ENCODE measurements at regions not wholly inside any gene's neighbourhood (a gene's known extent, or its start where the extent isn't known, plus 50 kb on each side); places are given as distances from the start of the nearest gene placed in this dataset.
"Not testable (repeated sequence)": the region's sequence is repeated elsewhere in the genome, so short reads cannot be mapped to it uniquely, and the experiment has no call there.

DNA sequence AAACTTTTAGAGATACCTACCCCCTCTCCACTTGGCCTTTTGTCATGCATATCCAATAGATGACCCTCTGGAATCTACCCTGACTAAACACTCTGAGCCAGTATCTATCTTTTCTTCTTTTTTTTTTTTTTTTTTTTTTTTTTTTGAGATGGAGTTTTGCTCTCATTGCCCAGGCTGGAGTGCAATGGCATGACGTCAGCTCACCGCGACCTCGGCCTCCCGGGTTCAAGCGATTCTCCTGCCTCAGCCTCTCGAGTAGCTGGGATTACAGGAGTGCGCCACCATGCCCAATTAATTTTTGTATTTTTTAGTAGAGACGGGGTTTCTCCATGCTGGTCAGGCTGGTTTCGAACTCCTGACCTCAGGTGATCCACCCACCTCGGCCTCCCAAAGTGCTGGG lies 50.8 kb upstream of the GRIN2B start:
- ATAC-seq; H3K4me3 Mint-ChIP-seq; H3K27ac Mint-ChIP-seq; POLR2A ChIA-PET; H3K4me1 Mint-ChIP-seq (ENCODE audit: low read depth); H3K27me3 Mint-ChIP-seq (ENCODE audit: low read depth); H3K36me3 Mint-ChIP-seq (ENCODE audit: low read depth); H3K9me3 Mint-ChIP-seq (ENCODE audit: insufficient read depth); CTCF ChIA-PET; DNase-seq: not testable (repeated sequence)

- ATAC-seq (no peak), DNase-seq (no peak)
- H3K27ac Mint-ChIP-seq = no peak overlapping the region
- H3K36me3 Mint-ChIP-seq (ENCODE audit: low read depth) = no peaks in the 10 kb centered on the region
- no peaks in the 10 kb centered on the region for H3K4me1 Mint-ChIP-seq (ENCODE audit: low read depth)
- ChIA-PET POLR2A (no interaction called here), CTCF (no interaction called here)
- no peak overlapping the region for H3K4me3 Mint-ChIP-seq
- H3K9me3 Mint-ChIP-seq (ENCODE audit: insufficient read depth) = no peaks in the 10 kb centered on the region
- H3K27me3 Mint-ChIP-seq (ENCODE audit: low read depth) = no peaks in the 10 kb centered on the region
These were observed 62.4 kb upstream of the GRIN2B start for GRCh38 chr12:14043776-14044175.

- DNase-seq (no peak), ATAC-seq (no peak)
- CTCF ChIA-PET = no interaction called here
- Mint-ChIP-seq H3K4me3 (no peak overlapping the region), H3K36me3 (ENCODE audit: low read depth) (no peaks in the 10 kb centered on the region), H3K9me3 (ENCODE audit: insufficient read depth) (no peaks in the 10 kb centered on the region), H3K27me3 (ENCODE audit: low read depth) (no peaks in the 10 kb centered on the region), H3K27ac (no peak overlapping the region), H3K4me1 (ENCODE audit: low read depth) (no peaks in the 10 kb centered on the region)
- POLR2A ChIA-PET = no interaction called here
These were observed 67.6 kb upstream of the GRIN2B start for GRCh38 chr12:14048941-14049545.

DNA sequence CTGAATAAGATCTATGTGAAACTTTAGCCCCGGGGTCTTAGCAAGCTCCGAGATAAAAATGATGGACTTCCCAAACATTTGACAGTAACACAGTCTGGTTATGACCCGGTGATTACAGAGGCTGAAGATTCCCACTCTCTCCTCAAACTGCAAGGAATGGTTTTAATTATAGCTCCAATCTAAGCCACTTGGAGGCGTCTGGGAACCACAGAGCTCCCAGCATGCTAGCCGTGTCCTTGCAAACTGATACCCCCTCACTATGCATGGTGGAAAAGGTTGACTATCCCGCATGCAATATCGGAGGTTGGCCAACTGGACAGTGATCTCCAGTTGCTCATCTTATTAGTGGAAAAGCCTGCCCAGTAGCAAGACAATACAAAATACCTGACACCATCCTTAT lies 76.5 kb upstream of the GRIN2B start:
- ATAC-seq (no peak), DNase-seq (no peak)
- Mint-ChIP-seq H3K27me3 (ENCODE audit: low read depth) (no peaks in the 10 kb centered on the region), H3K4me3 (no peak overlapping the region), H3K36me3 (ENCODE audit: low read depth) (no peaks in the 10 kb centered on the region), H3K9me3 (ENCODE audit: insufficient read depth) (no peaks in the 10 kb centered on the region), H3K4me1 (ENCODE audit: low read depth) (no peaks in the 10 kb centered on the region), H3K27ac (no peak overlapping the region)
- ChIA-PET CTCF (no interaction called here), POLR2A (no interaction called here)

DNA sequence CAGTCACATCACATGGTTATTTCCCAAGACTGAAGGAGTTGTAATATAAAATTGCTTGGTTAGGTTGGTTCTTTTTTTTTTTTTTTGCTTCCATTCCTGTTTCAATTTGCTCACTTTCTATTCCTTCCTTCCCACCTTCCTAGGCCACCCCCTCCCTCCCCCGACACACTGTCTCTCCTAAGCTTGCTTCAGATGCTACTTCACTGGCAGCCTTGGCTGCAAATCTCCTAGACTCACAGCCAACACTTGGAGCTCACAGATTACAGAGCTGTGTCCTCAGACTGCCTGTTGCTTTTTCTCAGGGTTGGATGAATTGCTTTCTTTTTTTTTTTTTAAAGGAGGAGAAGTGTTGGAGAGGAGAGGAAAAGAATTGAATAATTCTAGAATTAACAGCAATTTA lies 77.3 kb upstream of the GRIN2B start:
- Mint-ChIP-seq H3K4me3 (no peak overlapping the region), H3K4me1 (ENCODE audit: low read depth) (no peaks in the 10 kb centered on the region), H3K9me3 (ENCODE audit: insufficient read depth) (no peaks in the 10 kb centered on the region), H3K27me3 (ENCODE audit: low read depth) (no peaks in the 10 kb centered on the region), H3K27ac (no peak overlapping the region), H3K36me3 (ENCODE audit: low read depth) (no peaks in the 10 kb centered on the region)
- ATAC-seq = no peak
- no peak for DNase-seq
- ChIA-PET CTCF (no interaction called here), POLR2A (no interaction called here)

- DNase-seq (no peak), ATAC-seq (no peak)
- Mint-ChIP-seq H3K36me3 (ENCODE audit: low read depth) (no peaks in the 10 kb centered on the region), H3K4me1 (ENCODE audit: low read depth) (no peaks in the 10 kb centered on the region), H3K27me3 (ENCODE audit: low read depth) (no peaks in the 10 kb centered on the region), H3K4me3 (no peak overlapping the region), H3K27ac (no peak overlapping the region), H3K9me3 (ENCODE audit: insufficient read depth) (no peaks in the 10 kb centered on the region)
- ChIA-PET POLR2A (no interaction called here), CTCF (no interaction called here)
These were observed 78.1 kb upstream of the GRIN2B start for GRCh38 chr12:14059548-14059947.

DNA sequence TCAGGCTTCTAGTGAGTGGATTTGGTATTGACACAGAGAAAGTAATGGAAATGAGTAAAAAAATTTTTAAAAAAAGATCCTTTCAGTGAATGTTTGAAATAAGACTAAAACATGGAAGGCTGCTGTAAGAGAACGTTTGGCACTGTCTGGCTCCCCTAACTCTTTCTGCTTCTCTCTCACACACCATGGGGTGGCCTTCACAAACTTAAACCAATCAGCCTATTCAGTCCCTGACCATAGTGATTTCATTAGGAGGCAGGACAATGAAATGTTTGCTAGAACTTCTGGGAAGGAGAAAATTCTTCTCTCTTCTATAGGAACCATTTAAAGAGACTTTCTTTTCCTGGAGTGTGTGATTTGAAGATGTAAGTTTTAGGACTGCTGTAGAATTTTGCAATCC lies 84.2 kb upstream of the GRIN2B start:
- DNase-seq = no peak
- ATAC-seq = no peak
- no peak overlapping the region for H3K27ac Mint-ChIP-seq
- H3K4me1 Mint-ChIP-seq (ENCODE audit: low read depth) = no peaks in the 10 kb centered on the region
- no peaks in the 10 kb centered on the region for H3K36me3 Mint-ChIP-seq (ENCODE audit: low read depth)
- no peaks in the 10 kb centered on the region for H3K9me3 Mint-ChIP-seq (ENCODE audit: insufficient read depth)
- CTCF ChIA-PET = no interaction called here
- H3K4me3 Mint-ChIP-seq = no peak overlapping the region
- POLR2A ChIA-PET = no interaction called here
- no peaks in the 10 kb centered on the region for H3K27me3 Mint-ChIP-seq (ENCODE audit: low read depth)

DNA sequence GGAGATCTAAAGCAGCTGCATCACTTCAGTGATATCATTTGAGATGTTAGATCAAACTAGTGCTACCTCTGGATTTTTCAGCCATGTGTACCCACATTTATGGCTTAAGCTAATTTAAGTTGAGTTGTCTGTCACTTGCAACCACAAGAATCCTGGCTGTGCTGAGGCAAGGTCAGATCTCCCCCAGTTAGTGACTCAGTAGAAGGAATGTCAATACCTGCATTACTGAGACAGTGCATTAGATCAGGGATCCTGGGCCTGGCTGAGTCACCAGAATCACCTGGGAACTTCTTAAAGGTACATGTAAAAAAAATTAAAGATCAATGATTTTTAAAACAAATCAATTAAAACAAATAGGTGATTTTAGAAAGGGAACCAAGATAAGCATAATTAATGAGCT lies 84.6 kb upstream of the GRIN2B start:
- Mint-ChIP-seq H3K4me3 (no peak overlapping the region), H3K27ac (no peak overlapping the region), H3K27me3 (ENCODE audit: low read depth) (no peaks in the 10 kb centered on the region), H3K9me3 (ENCODE audit: insufficient read depth) (no peaks in the 10 kb centered on the region), H3K36me3 (ENCODE audit: low read depth) (no peaks in the 10 kb centered on the region), H3K4me1 (ENCODE audit: low read depth) (no peaks in the 10 kb centered on the region)
- no peak for DNase-seq
- no peak for ATAC-seq
- ChIA-PET CTCF (no interaction called here), POLR2A (no interaction called here)

GRCh38 chr12:14068961-14069360 lies 87.6 kb upstream of the GRIN2B start:
- Mint-ChIP-seq H3K36me3 (ENCODE audit: low read depth) (no peaks in the 10 kb centered on the region), H3K4me3 (no peak overlapping the region), H3K9me3 (ENCODE audit: insufficient read depth) (no peaks in the 10 kb centered on the region), H3K27ac (no peak overlapping the region), H3K4me1 (ENCODE audit: low read depth) (no peaks in the 10 kb centered on the region), H3K27me3 (ENCODE audit: low read depth) (no peaks in the 10 kb centered on the region)
- ATAC-seq = no peak
- CTCF ChIA-PET = no interaction called here
- POLR2A ChIA-PET = no interaction called here
- DNase-seq = no peak

- Mint-ChIP-seq H3K9me3 (ENCODE audit: insufficient read depth) (no peaks in the 10 kb centered on the region), H3K4me3 (no peak overlapping the region), H3K27ac (no peak overlapping the region), H3K27me3 (ENCODE audit: low read depth) (no peaks in the 10 kb centered on the region), H3K4me1 (ENCODE audit: low read depth) (no peaks in the 10 kb centered on the region), H3K36me3 (ENCODE audit: low read depth) (no peaks in the 10 kb centered on the region)
- no peak for ATAC-seq
- ChIA-PET POLR2A (no interaction called here), CTCF (no interaction called here)
- DNase-seq = no peak
These were observed 90.4 kb upstream of the GRIN2B start for GRCh38 chr12:14071833-14072232.

GRCh38 chr12:14072987-14073386 lies 91.6 kb upstream of the GRIN2B start:
- Mint-ChIP-seq H3K9me3 (ENCODE audit: insufficient read depth) (no peaks in the 10 kb centered on the region), H3K27me3 (ENCODE audit: low read depth) (no peaks in the 10 kb centered on the region), H3K36me3 (ENCODE audit: low read depth) (no peaks in the 10 kb centered on the region), H3K4me1 (ENCODE audit: low read depth) (no peaks in the 10 kb centered on the region), H3K27ac (no peak overlapping the region), H3K4me3 (no peak overlapping the region)
- CTCF ChIA-PET = no interaction called here
- DNase-seq (no peak), ATAC-seq (no peak)
- POLR2A ChIA-PET = no interaction called here

DNA sequence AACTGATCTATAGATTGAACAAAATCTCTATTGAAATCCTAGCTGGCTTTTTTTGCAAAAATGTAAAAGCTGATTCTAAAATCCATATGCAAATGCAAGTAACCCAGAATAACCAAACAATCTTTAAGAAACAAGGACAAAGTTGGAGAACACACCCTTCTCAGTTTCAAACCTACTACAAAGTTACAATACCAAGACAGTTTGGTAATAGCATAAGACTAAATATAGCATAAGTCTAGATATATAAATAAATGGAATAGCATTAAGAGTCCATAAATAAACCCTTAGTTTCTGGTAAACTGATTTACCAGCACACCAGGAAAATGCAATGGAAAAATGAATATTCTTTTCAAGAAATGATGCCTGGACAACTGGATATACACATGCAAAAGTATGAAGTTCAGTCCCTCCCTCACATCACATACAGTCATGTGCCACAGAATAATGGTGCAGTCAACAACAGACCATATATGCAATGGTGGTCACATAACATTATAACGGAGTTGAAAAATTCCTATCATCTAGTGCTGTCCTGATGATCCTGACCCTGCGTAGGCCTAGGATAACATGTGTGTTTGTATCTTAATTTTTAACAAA lies 94.5 kb upstream of the GRIN2B start:
- CTCF ChIA-PET = no interaction called here

GRCh38 chr12:14076538-14076937 lies 95.1 kb upstream of the GRIN2B start:
- Mint-ChIP-seq H3K36me3 (ENCODE audit: low read depth) (no peaks in the 10 kb centered on the region), H3K27ac (no peak overlapping the region), H3K27me3 (ENCODE audit: low read depth) (no peaks in the 10 kb centered on the region), H3K4me3 (no peak overlapping the region), H3K4me1 (ENCODE audit: low read depth) (no peaks in the 10 kb centered on the region), H3K9me3 (ENCODE audit: insufficient read depth) (no peaks in the 10 kb centered on the region)
- POLR2A ChIA-PET = no interaction called here
- ATAC-seq = no peak
- DNase-seq = no peak
- CTCF ChIA-PET = no interaction called here

More for the DNA sequence above, 94.5 kb upstream of the GRIN2B start:
- Mint-ChIP-seq H3K36me3 (ENCODE audit: low read depth) (no peaks in the 10 kb centered on the region), H3K9me3 (ENCODE audit: insufficient read depth) (no peaks in the 10 kb centered on the region), H3K4me3 (no peak overlapping the region), H3K27me3 (ENCODE audit: low read depth) (no peaks in the 10 kb centered on the region), H3K27ac (no peak overlapping the region), H3K4me1 (ENCODE audit: low read depth) (no peaks in the 10 kb centered on the region)
- no peak for ATAC-seq
- POLR2A ChIA-PET = no interaction called here
- no peak for DNase-seq

Measured in activated CD8-positive, alpha-beta T cell treated with anti-CD3 and anti-CD28 coated beads, Interleukin-2, amount 10 ng/mL, durations not matched to agents 7 days and 5 days (primary cell).